BE2C (cell line): ENCODE measurements at regions not wholly inside any gene's neighbourhood (a gene's known extent, or its start where the extent isn't known, plus 50 kb on each side); places are given as distances from the start of the nearest gene placed in this dataset.

Source experiments
- DNase-seq: peaks from one replicate; pipeline ENCODE4 v3.0.0-alpha.2; 2020
- H3K27me3 ChIP-seq: fragments of 250-450 bp; sonication (Bioruptor Pico); 2 replicates; pipeline ENCODE4 v1.5.1; 2020; ENCODE audit warnings: mild to moderate bottlenecking
- H3K36me3 ChIP-seq: fragments of 250-450 bp; sonication (Bioruptor Pico); 2 replicates; pipeline ENCODE4 v1.5.1; 2020; ENCODE audit warnings: mild to moderate bottlenecking
- H3K4me1 ChIP-seq: fragments of 250-450 bp; sonication (Bioruptor Pico); 2 replicates; pipeline ENCODE4 v1.5.1; 2020
- H3K4me3 ChIP-seq: 2 replicates; pipeline ENCODE4 v1.5.1; 2011; ENCODE audit warnings: low read depth, low read length
- H3K9me3 ChIP-seq: fragments of 250-450 bp; sonication (Bioruptor Pico); 2 replicates; pipeline ENCODE4 v1.5.1; 2020
- TF ChIP-seq, protein P1 (sequence below): IDR thresholded peaks from 2 replicates; pipeline ENCODE4 v1.5.1; 2012; ENCODE audit warnings: mild to moderate bottlenecking, low read depth, low read length

DNA sequence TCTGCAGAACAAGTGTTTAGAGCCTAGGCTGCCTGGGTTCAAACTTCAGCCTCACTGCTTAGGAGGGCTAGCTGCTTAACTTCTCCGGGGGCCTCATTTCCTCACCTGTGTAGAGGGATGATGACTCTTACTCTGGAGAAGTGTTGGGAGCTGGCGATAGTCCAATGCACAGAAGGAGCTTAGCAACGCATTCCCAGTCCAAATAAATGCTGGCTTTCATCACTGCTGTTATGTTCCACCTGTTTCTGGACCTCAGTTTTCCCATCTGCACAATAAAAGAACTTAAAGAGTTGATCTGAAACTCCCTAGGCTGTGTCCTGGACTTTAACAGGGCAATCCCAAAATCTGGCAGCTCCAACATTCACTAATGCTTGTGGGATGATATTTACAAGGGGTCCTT lies 337.8 kb downstream of the MIAT start:
- H3K9me3 ChIP-seq, result no peaks in the 10 kb centered on the region
- H3K4me3 ChIP-seq, result no peak overlapping the region
- no peak for DNase-seq
- H3K27me3 ChIP-seq, result no peaks in the 10 kb centered on the region
- no peaks in the 10 kb centered on the region for H3K4me1 ChIP-seq
- TF ChIP-seq, protein P1, sequence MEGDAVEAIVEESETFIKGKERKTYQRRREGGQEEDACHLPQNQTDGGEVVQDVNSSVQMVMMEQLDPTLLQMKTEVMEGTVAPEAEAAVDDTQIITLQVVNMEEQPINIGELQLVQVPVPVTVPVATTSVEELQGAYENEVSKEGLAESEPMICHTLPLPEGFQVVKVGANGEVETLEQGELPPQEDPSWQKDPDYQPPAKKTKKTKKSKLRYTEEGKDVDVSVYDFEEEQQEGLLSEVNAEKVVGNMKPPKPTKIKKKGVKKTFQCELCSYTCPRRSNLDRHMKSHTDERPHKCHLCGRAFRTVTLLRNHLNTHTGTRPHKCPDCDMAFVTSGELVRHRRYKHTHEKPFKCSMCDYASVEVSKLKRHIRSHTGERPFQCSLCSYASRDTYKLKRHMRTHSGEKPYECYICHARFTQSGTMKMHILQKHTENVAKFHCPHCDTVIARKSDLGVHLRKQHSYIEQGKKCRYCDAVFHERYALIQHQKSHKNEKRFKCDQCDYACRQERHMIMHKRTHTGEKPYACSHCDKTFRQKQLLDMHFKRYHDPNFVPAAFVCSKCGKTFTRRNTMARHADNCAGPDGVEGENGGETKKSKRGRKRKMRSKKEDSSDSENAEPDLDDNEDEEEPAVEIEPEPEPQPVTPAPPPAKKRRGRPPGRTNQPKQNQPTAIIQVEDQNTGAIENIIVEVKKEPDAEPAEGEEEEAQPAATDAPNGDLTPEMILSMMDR, result no peak
- H3K36me3 ChIP-seq, result no peaks in the 10 kb centered on the region

DNA sequence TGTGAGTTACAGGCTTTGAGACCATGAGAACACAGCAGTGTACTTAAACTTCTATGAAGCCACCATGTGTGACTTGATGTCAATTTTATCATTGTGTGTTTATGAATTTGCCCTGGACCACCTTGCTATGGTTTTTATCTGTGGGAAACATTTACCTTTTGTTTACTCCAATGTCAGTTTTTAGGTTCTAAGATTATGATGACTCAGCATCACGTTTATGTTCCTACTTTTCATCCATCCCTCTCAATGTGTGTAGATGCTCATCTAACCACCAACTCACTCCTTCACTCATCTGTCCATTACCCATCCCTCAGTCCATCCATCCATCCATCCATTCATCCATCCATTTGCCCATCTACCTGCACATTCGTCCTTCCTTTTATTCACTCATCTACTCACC lies 338.8 kb downstream of the MIAT start:
- Histone ChIP-seq H3K27me3 (no peaks in the 10 kb centered on the region), H3K4me1 (no peaks in the 10 kb centered on the region), H3K36me3 (no peaks in the 10 kb centered on the region), H3K9me3 (no peaks in the 10 kb centered on the region), H3K4me3 (no peak overlapping the region)
- no peak for DNase-seq
- TF ChIP-seq, protein P1, result no peak

DNA sequence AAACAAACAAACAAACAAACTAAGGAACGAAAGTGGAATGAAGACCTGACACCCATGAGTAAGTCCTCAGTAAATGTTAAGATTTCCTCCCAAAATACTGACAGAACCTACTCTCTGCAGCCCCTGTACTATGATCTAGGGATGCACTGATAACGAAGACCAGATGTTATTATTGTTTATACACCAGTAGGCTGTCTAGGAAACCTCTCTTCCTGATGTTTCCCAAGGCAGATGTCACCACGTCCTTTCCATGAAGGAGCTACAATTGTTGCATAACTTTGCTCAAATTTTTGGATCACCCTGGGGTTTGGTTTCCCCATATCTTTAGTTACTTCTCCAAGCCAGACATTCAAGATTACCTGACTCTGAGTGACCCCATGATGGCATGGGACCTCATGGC lies 340.7 kb downstream of the MIAT start:
- no peaks in the 10 kb centered on the region for H3K9me3 ChIP-seq
- H3K36me3 ChIP-seq, result no peaks in the 10 kb centered on the region
- no peaks in the 10 kb centered on the region for H3K4me1 ChIP-seq
- TF ChIP-seq, protein P1, result no peak
- H3K27me3 ChIP-seq, result no peaks in the 10 kb centered on the region
- DNase-seq, result no peak
- no peak overlapping the region for H3K4me3 ChIP-seq

DNA sequence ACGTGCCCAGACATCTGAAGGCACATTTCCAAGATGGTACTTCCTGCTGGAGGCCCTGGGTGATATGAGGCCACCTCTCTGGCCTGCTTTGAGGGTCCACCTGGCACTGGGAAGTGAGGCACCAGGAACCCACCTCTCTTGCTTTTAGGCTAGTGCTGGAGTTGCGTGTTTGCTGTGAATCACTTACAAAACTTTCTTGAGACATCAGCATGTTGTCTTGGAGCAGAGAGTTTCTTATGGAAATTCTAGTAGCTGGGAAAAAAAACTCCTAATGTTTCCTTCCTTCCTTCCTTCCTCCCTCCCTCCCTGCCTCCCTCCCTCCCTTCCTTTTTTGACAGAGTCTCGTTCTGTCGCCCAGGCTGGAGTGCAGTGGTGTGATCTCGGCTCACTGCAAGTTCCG lies 341.3 kb downstream of the MIAT start:
- no peaks in the 10 kb centered on the region for H3K36me3 ChIP-seq
- H3K9me3 ChIP-seq, result no peaks in the 10 kb centered on the region
- no peaks in the 10 kb centered on the region for H3K4me1 ChIP-seq
- DNase-seq, result no peak
- H3K27me3 ChIP-seq, result no peaks in the 10 kb centered on the region
- H3K4me3 ChIP-seq, result no peak overlapping the region
- TF ChIP-seq, protein P1, result no peak

DNA sequence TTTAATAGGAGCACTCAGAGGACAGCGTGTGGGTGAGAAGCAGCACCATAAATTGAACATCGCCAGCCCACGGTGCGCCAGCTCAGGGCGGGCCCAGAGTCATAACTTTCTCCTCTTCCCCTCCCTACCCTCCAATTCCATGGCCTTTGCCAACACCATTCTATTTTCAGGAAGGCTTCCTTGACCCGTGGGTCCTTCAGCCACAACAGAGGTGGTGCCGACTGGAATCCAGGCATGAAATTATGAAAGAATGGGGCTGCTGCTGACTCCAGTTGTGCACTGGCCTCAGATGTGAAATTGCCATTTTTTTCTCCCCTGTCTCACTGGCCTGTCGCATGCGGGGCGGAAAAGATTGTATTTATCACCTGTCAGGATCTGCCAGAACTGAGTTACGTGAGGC lies 345.9 kb downstream of the MIAT start:
- Histone ChIP-seq H3K4me1 (no peaks in the 10 kb centered on the region), H3K27me3 (no peaks in the 10 kb centered on the region), H3K4me3 (no peak overlapping the region), H3K9me3 (no peaks in the 10 kb centered on the region), H3K36me3 (no peaks in the 10 kb centered on the region)
- TF ChIP-seq, protein P1, result no peak
- DNase-seq, result no peak

DNA sequence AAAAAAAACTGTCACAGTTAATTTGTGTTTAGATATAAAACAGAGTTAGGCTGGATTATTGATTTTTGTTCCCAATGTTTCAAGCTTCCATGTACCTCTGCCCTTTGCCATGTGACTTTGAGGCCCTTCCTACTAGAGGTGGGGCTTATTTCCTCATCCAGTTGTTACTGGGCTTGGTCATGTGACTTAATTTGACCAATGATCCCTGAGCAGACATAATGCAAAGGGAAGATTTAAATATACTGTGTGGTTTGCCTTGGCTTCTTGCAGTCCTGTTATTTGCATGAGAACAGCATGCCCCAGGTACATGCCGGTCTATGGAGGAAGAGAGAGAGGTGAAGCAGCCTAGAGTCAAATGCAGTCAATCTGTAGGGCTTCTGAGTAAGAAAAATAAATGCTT lies 347.0 kb downstream of the MIAT start:
- no peak for DNase-seq
- Histone ChIP-seq H3K9me3 (no peaks in the 10 kb centered on the region), H3K27me3 (no peaks in the 10 kb centered on the region), H3K36me3 (no peaks in the 10 kb centered on the region), H3K4me3 (no peak overlapping the region), H3K4me1 (no peaks in the 10 kb centered on the region)
- TF ChIP-seq, protein P1, result no peak
